Germinal center (tissue), 1 donor: ENCODE measurements at regions not wholly inside any gene's neighbourhood (a gene's known extent, or its start where the extent isn't known, plus 50 kb on each side); places are given as distances from the start of the nearest gene placed in this dataset.
"Not testable (repeated sequence)": the region's sequence is repeated elsewhere in the genome, so short reads cannot be mapped to it uniquely, and the experiment has no call there.

ENCODE experiments used
- DNase-seq: peaks from one replicate; pipeline ENCODE4 v3.0.0; 2012; ENCODE audit warnings: mixed read lengths, low spot score

- DNase-seq, result no peak
These were observed 56.3 kb upstream of the PRDM9 start for GRCh38 chr5:23451156-23451555.

GRCh38 chr5:23450187-23450586, 57.2 kb upstream of the PRDM9 start:
- no peak for DNase-seq

GRCh38 chr5:23448627-23449026, 58.8 kb upstream of the PRDM9 start:
- no peak for DNase-seq

- DNase-seq, result no peak
These were observed 61.0 kb upstream of the PRDM9 start for GRCh38 chr5:23446424-23446823.

GRCh38 chr5:23445573-23445972, 61.8 kb upstream of the PRDM9 start:
- no peak for DNase-seq

- no peak for DNase-seq
These were observed 66.7 kb upstream of the PRDM9 start for GRCh38 chr5:23440703-23441102.

GRCh38 chr5:23437011-23437410, 70.4 kb upstream of the PRDM9 start:
- DNase-seq, result no peak

GRCh38 chr5:23433534-23434315, 73.7 kb upstream of the PRDM9 start:
- no peak for DNase-seq

- DNase-seq, result no peak
These were observed 78.7 kb upstream of the PRDM9 start for GRCh38 chr5:23428705-23429104.

- DNase-seq, result not testable (repeated sequence)
These were observed 87.2 kb upstream of the PRDM9 start for GRCh38 chr5:23420214-23420613.

- DNase-seq, result no peak
These were observed 88.3 kb upstream of the PRDM9 start for GRCh38 chr5:23419115-23419514.

- no peak for DNase-seq
These were observed 94.9 kb upstream of the PRDM9 start for GRCh38 chr5:23412515-23412914.

GRCh38 chr5:23411994-23412393, 95.4 kb upstream of the PRDM9 start:
- no peak for DNase-seq

GRCh38 chr5:23411200-23411599, 96.2 kb upstream of the PRDM9 start:
- DNase-seq, result no peak

GRCh38 chr5:23410775-23411174, 96.6 kb upstream of the PRDM9 start:
- not testable (repeated sequence) for DNase-seq

GRCh38 chr5:23405316-23406068, 101.9 kb upstream of the PRDM9 start:
- DNase-seq, result no peak

- no peak for DNase-seq
These were observed 104.8 kb upstream of the PRDM9 start for GRCh38 chr5:23402585-23402984.

GRCh38 chr5:23400951-23401350, 106.5 kb upstream of the PRDM9 start:
- no peak for DNase-seq

- no peak for DNase-seq
These were observed 111.1 kb upstream of the PRDM9 start for GRCh38 chr5:23396346-23396745.

GRCh38 chr5:23389291-23390101, 117.9 kb upstream of the PRDM9 start:
- no peak for DNase-seq

GRCh38 chr5:23385036-23385435, 122.4 kb upstream of the PRDM9 start:
- DNase-seq, result no peak

- no peak for DNase-seq
These were observed 135.2 kb upstream of the PRDM9 start for GRCh38 chr5:23372177-23372576.

- no peak for DNase-seq
These were observed 139.0 kb upstream of the PRDM9 start for GRCh38 chr5:23368393-23368792.
